T47D (cell line): ENCODE measurements at regions not wholly inside any gene's neighbourhood (a gene's known extent, or its start where the extent isn't known, plus 50 kb on each side); places are given as distances from the start of the nearest gene placed in this dataset.
"Not testable (repeated sequence)": the region's sequence is repeated elsewhere in the genome, so short reads cannot be mapped to it uniquely, and the experiment has no call there.

Source experiments
- DNase-seq, 2 experiments: peaks; one replicate each; pipeline versions ENCODE4 v3.0.0 to v3.0.0-alpha.2; 2011 to 2012; ENCODE audit warnings: low read depth in 1 of 2, low spot score in 1 of 2
- JUND ChIP-seq: IDR thresholded peaks from 2 replicates; pipeline ENCODE4 v1.6.1; 2012; ENCODE audit warnings: low read depth
- in situ Hi-C: cut with HindIII; loops from 2 replicates; pipeline ENCODE4 v1.10.0; 2016; ENCODE audit warnings: low sequenced_read_pairs, low pct_unique_long_range_greater_than_20kb

DNA sequence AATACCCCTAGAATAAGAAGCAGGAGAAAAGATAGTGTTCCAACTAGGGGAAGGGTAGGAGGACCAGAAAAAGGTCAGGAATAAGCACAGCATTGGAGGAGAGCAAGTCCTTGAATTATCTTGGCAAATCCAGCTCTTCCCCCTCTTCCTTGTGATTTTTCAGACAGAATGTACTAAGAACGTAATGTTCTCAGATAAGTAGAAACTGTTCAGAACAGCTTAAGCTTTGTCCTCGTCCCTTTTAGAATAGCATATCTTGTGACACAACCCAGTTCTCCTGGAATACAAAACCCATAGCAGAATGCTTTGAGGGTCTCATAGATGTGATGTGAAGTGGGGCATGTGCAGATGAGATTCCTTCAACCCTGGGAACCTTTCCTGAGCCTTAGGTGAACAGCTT lies 97.4 kb downstream of the EMB start:
- DNase-seq = no peak
- TF ChIP-seq JUND = no peak
- in situ Hi-C loops = no loop called here

DNA sequence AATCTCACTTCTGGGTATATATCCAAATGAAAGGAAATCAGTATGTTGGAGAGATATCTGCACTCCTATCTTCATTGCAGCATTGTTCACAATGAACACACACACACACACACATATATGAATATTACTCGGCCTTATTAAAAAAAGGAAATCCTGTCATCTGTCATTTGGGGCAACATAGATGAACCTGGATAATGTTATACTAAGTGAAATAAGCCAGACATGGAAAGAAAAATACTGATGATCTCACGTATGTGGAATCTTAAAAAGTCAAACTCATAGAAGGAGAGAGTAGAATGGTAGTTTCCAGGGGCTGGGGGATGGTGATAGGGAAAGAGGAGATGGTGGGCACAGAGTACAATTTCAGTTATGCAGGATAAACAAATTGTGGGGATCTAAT lies 100.3 kb downstream of the EMB start:
- no peak for DNase-seq
- in situ Hi-C loops = no loop called here
- TF ChIP-seq JUND = no peak

DNA sequence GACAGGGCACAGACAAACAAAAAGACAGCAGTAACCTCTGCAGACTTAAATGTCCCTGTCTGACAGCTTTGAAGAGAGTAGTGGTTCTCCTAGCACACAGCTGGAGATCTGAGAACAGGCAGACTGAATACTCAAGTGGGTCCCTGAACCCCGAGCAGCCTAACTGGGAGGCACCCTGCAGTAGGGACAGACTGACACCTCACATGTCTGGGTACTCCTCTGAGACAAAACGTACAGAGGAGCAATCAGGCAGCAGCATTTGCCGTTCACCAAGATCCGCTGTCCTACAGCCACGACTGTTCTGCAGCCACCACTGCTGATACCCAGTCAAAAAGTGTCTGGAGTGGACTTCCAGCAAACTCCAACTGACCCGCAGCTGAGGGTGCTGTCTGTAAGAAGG lies 110.5 kb downstream of the EMB start:
- in situ Hi-C loops, DNase-seq: not testable (repeated sequence)

DNA sequence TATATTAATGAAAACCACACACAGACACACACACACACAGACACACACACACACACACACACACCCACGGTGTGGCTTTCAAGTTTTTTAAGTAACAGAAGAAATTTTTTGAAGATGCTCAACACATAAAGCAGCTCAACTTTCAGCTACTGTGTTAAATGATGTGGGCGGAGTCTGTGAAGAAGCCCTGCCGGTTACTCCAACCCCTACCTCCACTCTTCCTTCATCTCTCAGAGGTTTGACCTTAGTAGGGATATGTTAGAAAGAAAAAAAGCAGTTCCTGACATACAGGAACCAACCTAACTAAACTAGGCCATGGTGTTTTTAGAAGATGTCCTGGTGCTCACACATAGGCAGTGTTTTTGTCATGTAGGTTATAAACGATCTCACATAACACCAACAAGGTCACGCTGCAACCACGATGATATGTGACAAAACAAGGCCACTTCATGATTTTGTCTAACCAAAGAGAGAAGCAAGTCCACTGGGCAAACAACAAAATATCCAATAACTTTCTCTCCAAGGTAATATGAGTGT lies 112.8 kb downstream of the EMB start:
- no peak for TF ChIP-seq JUND
- no peak for DNase-seq
- in situ Hi-C loops = no loop called here

DNA sequence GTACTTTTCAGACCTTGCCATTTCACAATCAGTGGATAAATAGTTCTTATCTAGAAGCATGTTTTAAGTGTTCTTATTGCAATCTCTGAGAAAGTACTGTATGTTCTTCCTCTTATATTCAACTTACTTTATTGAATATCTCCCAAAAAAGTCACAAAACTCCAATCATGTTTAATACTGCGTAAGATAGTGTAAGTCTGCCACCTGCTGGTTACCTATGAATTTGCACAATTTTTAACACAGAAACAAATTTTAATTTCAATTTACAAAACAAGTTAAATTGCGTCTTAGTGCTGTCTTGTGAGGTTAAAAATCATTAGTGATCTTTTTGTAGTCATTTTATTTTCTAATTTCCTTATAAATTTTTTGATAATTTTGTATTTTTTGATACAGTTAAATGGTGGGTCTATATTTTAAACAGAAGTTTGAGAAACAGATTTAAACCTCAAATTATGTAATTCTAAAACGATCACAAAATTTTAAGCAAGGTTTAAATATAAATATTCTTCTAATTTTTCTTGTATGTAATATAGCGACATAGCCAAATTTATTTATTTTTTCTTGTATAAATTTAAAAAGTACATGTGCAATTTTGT lies 115.8 kb downstream of the EMB start:
- in situ Hi-C loops = no loop called here
- DNase-seq = peak; percentile 18 to 56
- TF ChIP-seq JUND = no peak

DNA sequence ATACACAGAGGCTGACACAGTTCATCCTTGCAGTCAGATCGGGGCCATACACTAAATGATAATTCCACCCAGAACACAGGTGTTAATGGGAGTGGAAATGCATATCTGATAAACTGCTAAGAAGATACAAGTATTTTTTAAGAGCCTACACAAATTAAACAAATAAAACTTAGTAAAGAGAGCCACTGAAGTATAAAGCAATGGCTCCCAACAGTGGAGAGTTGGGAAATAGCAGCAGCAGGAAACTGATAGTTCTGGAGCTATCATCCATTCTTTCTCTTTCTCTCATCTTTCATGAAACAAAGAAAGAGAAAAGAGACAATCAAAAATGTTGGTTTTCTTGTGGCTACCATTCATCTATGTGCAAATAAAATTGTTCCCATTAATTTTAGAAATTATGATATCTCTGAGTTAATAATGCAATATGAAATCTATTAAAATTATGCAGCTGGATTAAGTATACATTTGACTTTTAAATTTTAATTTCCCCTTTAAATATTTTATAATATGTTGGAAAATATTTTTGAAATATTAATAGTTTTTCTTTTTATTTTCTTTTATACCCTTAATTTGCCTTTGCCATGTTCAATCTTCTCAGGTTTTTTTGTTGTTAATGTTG lies 120.8 kb downstream of the EMB start:
- in situ Hi-C loops = no loop called here
- peak in 1 of 2 experiments; percentile 41 for DNase-seq
- TF ChIP-seq JUND = no peak

DNA sequence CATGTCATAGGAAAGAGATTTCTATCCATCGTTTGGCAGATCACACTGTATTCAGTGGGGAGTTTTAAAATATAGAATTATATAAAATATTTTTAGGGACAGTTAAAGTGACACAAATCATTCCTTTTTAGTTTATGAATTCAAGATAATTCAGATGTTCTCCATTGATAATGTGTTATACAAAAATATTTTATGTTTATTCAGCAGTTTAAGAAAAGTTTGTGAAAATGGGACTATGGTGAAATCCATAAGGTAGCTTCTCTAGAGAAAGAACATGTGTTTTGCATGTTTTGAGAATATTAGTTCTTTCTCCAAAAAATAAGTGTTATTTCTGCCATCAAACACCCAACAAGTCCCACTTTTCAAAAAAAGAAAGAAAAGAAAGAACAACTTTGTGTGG lies 122.9 kb downstream of the EMB start:
- no peak for DNase-seq
- no peak for TF ChIP-seq JUND
- in situ Hi-C loops = no loop called here

DNA sequence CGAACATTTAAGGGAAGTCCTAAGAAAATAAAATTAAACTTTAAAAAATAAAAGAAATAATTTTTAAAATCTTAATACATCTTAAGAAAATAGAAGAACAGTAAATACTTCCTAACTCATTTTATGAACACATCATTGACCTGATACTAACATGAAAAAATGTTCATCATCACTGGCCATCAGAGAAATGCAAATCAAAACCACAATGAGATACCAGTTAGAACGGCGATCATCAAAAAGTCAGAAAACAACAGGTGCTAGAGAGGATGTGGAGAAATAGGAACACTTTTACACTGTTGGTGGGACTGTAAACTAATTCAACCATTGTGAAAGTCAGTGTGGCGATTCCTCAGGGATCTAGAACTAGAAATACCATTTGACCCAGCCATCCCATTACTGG lies 134.6 kb downstream of the EMB start:
- DNase-seq, in situ Hi-C loops: not testable (repeated sequence)

DNA sequence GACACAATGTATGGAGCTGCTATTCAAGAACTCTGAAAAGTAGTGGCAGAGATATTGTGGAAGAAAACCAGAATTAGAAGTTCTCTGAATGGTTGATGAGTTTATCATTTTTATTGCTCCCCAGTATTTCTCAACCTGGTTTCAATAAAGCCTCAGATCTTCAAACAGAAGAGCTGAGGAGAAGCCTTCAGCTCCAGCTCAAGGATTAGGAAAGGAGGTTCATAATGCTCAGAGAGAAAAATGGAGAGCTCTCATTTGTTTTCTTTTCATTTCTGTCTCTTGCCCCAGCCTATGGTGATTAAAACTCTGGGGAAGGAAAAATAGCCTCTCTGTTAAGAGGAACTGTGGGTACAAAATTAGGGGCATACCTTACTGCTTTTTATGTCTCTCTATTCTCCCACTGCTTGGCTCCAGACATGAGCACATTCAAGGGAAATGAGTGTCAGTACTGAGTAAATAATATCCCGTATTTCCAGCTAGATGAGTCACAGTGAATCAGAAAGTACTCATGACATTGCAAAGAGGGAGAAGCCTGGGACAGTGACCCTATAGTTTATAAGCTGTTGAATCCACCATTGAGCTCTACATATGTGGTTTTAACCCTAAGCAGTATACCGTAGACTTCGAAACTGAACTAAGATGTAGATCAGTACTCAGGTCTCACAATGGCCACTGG lies 138.1 kb downstream of the EMB start:
- in situ Hi-C loops = no loop called here
- peak in 1 of 2 experiments; percentile 61 for DNase-seq
- no peak for TF ChIP-seq JUND

DNA sequence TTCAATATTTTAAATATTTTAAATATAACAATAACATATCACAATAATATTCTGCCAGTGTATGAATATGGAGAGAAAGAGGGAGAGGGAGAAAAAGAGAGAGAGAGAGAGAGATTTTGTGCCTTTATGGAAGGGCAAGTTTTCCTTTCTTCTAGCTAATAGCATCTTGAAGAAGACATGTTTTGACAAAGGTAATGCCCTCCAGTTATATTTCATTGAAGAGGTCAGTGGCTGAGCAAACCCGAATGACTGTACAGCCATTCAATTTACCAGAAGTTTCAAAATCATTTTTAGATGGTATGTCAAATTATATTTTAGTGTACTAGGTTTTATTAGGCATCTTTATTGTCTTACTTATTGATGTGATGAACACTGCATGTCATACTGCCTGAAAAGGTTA lies 139.3 kb downstream of the EMB start:
- in situ Hi-C loops = no loop called here
- TF ChIP-seq JUND = no peak
- no peak for DNase-seq

DNA sequence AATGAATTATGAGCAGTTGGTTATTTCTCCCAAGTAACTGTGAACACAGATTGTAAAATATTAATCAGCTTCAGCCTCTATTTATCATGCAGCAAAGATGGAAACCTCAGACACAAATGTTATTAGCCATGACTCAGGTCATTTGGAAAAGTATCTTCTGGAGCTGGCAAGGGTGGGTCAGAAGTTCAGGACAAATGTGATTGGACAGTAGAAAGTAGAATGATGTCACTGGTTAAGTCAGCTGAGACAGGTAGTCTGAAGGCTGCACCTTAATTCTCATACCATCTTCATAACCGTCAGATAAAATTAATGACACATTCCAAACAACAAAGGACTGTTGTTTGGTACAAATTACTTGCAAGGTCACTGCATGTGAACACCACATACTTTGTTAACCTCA lies 140.2 kb downstream of the EMB start:
- in situ Hi-C loops = no loop called here
- no peak for DNase-seq
- no peak for TF ChIP-seq JUND

DNA sequence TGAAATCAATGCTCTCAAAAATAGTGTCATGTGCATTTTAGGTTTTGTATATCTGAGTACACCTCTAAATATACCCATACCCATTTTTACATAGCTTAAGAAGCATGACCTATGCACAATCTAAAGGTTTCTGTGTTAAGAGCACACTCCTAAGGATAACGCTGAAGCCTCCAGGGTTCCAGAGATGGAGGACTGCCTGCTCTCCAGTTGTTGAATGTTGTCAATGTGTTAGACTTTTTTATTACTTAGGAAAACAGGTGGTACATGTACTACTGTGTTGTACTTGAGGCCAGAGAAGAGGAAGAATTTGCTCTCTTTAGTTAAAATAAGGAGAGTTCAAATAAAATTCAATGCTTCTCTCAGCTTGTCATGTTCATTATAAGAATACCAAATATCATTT lies 141.2 kb downstream of the EMB start:
- no peak for DNase-seq
- in situ Hi-C loops = no loop called here
- no peak for TF ChIP-seq JUND

DNA sequence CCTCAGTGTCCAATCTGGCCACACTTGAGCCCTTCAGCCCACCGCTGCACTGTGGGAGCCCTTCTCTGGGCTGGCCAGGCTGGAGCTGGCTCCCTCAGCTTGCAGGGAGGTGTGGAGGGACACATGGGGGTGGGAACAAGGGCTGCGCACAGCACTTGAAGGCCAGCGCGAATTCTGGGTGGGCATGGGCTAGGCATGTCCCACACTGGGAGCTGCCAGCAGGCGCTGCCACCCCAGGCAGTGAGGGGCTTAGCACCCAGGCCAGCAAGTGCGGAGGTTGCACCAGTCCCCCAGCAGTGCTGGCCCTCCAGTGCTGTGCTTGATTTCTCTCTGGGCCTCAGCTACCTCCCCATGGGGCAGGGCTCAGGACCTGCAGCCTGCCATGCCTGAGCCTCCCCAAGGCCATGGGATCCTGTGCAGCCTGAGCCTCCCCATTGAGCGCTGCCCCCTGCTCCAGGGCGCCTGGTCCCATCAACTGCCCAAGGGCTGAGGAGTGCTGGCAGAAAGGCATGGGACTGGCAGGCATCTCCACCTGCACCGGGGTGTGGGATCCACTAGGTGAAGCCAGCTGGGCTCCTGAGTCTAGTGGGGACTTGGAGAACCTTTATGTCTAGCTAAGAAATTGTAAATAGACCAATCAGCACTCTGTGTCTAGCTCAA lies 148.2 kb downstream of the EMB start:
- in situ Hi-C loops = no loop called here
- no peak for DNase-seq
- no peak for TF ChIP-seq JUND

DNA sequence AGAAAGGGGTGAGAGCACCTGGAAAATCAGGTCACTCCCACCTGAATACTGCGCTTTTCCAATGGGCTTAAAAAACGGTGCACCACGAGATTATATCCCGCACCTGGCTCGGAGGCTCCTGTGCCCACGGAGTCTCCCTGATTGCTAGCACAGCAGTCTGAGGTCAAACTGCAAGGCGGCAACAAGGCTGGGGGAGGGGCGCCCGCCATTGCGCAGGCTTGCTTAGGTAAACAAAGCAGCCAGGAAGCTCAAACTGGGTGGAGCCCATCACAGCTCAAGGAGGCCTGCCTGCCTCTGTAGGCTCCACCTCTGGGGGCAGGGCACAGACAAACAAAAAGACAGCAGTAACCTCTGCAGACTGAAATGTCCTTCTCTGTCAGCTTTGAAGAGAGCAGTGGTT lies 160.6 kb downstream of the EMB start:
- peak in 1 of 2 experiments; percentile 3 for DNase-seq
- in situ Hi-C loops = not testable (repeated sequence)
